Right lobe of liver (tissue), 4 donors: ENCODE measurements at regions not wholly inside any gene's neighbourhood (a gene's known extent, or its start where the extent isn't known, plus 50 kb on each side); places are given as distances from the start of the nearest gene placed in this dataset.

Experiments used
- POLR2A ChIP-seq: fragments of 450-650 bp; IDR thresholded peaks from one replicate; pipeline ENCODE4 v1.6.1; 2017; ENCODE audit warnings: antibody characterized with exemption, mild to moderate bottlenecking
- TF ChIP-seq, protein P1 (sequence below), 4 donors: fragments of 200-600 bp in 3 of 4; fragments of 450-650 bp in 1 of 4; IDR thresholded peaks; one replicate each; pipeline versions ENCODE4 v1.5.1 to v1.8.0; 2016 to 2022; ENCODE audit warnings: antibody characterized with exemption in 4 of 4, mild to moderate bottlenecking in 2 of 4
- donor health status: DM: no; HTN: no; CAD: no.
- donor health status: DM: no; HTN: no; CAD: no.
- donor health status: DM: no; HTN: yes; CAD: no.

DNA sequence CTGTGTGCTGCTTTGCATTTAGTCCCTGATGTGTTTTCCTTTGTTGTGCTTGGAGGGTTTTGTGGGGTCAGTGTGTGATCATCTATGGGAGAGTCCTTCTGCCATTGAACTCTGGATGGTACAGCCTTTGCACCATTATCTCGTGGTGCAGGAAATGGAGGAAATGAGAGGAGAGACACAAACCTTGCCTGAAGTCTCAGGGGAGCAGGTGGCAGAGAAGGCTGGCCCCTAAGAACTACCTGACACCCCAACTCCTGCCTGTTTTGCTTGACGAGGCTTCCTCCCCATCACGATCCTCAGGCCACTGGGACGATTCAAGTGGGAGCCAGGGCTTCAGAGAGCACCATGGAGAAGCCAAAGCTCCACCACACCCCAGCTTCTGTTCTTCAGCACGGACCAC lies 1316.4 kb downstream of the TBC1D22A start:
- TF ChIP-seq, protein P1, sequence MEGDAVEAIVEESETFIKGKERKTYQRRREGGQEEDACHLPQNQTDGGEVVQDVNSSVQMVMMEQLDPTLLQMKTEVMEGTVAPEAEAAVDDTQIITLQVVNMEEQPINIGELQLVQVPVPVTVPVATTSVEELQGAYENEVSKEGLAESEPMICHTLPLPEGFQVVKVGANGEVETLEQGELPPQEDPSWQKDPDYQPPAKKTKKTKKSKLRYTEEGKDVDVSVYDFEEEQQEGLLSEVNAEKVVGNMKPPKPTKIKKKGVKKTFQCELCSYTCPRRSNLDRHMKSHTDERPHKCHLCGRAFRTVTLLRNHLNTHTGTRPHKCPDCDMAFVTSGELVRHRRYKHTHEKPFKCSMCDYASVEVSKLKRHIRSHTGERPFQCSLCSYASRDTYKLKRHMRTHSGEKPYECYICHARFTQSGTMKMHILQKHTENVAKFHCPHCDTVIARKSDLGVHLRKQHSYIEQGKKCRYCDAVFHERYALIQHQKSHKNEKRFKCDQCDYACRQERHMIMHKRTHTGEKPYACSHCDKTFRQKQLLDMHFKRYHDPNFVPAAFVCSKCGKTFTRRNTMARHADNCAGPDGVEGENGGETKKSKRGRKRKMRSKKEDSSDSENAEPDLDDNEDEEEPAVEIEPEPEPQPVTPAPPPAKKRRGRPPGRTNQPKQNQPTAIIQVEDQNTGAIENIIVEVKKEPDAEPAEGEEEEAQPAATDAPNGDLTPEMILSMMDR (IDR thresholded peaks at IDR 0.05), result no peak
- TF ChIP-seq POLR2A, result no peak
